ENCODE measurements at regions not wholly inside any gene's neighbourhood (a gene's known extent, or its start where the extent isn't known, plus 50 kb on each side); places are given as distances from the start of the nearest gene placed in this dataset.

GRCh38 chr16:10232757-10233156 is 50.5 kb upstream of the GRIN2A start:
- no peak for TF ChIP-seq EZH2phosphoT487 (IDR thresholded peaks at IDR 0.05; ENCODE audit: insufficient read depth, low read depth)
- no peak for TF ChIP-seq EZH2 (IDR thresholded peaks at IDR 0.05; ENCODE audit: insufficient read depth, poor library complexity, severe bottlenecking)

Measured in GM23248 (cell line).